Immature natural killer cell (primary cell): ENCODE measurements at regions not wholly inside any gene's neighbourhood (a gene's known extent, or its start where the extent isn't known, plus 50 kb on each side); places are given as distances from the start of the nearest gene placed in this dataset.

Experiments used
- DNase-seq, 3 donors: peaks; one replicate each; pipeline ENCODE4 v3.0.0; 2022; ENCODE audit warnings: mixed read lengths in 1 of 3
- H3K27ac Mint-ChIP-seq, 6 donors: one replicate each; pipeline ENCODE4 v1.8.0; 2020; ENCODE audit warnings: mixed read lengths in 6 of 6, mild to moderate bottlenecking in 5 of 6, inconsistent platforms in 4 of 6, moderate library complexity in 3 of 6
- H3K27me3 Mint-ChIP-seq, 3 donors: one replicate each; pipeline ENCODE4 v1.8.0; 2020 to 2021; ENCODE audit warnings: low read depth in 3 of 3, mild to moderate bottlenecking in 3 of 3, mixed read lengths in 3 of 3, moderate library complexity in 3 of 3, inconsistent platforms in 1 of 3
- H3K36me3 Mint-ChIP-seq, 3 donors: one replicate each; pipeline ENCODE4 v1.8.0; 2020; ENCODE audit warnings: mixed read lengths in 3 of 3, inconsistent platforms in 2 of 3, mild to moderate bottlenecking in 2 of 3
- H3K4me1 Mint-ChIP-seq, 2 donors: one replicate each; pipeline ENCODE4 v1.8.0; 2020; ENCODE audit warnings: inconsistent platforms in 2 of 2, mild to moderate bottlenecking in 2 of 2, mixed read lengths in 2 of 2, moderate library complexity in 1 of 2
- H3K4me3 Mint-ChIP-seq, 5 donors: one replicate each; pipeline ENCODE4 v1.8.0; 2020; ENCODE audit warnings: mild to moderate bottlenecking in 5 of 5, mixed read lengths in 5 of 5, inconsistent platforms in 3 of 5, moderate library complexity in 3 of 5
- H3K9me3 Mint-ChIP-seq, 6 donors: one replicate each; pipeline ENCODE4 v1.8.0; 2020; ENCODE audit warnings: mild to moderate bottlenecking in 6 of 6, mixed read lengths in 6 of 6, inconsistent platforms in 4 of 6, moderate library complexity in 3 of 6

GRCh38 chr5:96285823-96286222 lies 147.2 kb downstream of the PCSK1 start:
- Mint-ChIP-seq H3K27me3 (peaks cover 5% of the 10 kb centered on the region in 3 donors), H3K9me3 (peaks cover 0 to 3% (median 0%) of the 10 kb centered on the region in 6 donors), H3K4me3 (no peak overlapping the region), H3K27ac (no peak overlapping the region), H3K4me1 (no peaks in the 10 kb centered on the region), H3K36me3 (no peaks in the 10 kb centered on the region)
- no peak for DNase-seq

DNA sequence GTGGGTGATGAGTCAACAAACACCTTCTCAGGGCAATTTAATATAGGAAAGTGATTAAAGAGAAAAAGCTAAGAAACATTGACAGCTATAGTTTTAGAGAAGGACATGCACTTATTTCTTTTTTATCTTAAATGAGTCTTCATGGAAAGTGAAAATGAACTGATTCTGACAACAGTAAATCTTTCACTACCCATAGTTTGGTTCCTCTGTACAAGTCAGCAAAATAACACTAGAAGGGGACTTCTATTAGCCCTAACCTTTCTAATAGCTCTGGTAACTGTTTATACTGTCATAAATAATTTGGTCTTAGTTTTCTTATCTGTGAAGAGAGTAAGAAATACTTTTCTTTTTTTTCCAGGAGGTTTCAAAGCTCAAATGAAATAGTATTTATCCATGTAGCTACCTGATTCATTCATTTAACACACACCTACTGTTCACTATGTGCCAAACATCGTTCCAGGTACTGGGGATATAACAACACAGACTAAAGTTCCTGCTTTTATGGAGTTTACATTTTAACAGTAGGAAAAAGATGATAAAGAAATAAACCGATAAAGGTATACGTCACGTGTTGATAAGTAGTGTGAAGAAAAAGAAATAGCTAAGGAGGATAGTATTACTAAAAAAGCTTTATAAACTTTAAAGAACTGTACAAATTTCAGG lies 148.2 kb downstream of the PCSK1 start:
- H3K27me3 Mint-ChIP-seq = peaks cover 5% of the 10 kb centered on the region in 3 donors
- no peaks in the 10 kb centered on the region for H3K36me3 Mint-ChIP-seq
- H3K4me3 Mint-ChIP-seq = no peak overlapping the region
- DNase-seq = no peak
- H3K9me3 Mint-ChIP-seq = peaks cover 0 to 6% (median 0%) of the 10 kb centered on the region in 6 donors
- peaks cover 0 to 4% of the 10 kb centered on the region in 2 donors for H3K4me1 Mint-ChIP-seq
- H3K27ac Mint-ChIP-seq = no peak overlapping the region

DNA sequence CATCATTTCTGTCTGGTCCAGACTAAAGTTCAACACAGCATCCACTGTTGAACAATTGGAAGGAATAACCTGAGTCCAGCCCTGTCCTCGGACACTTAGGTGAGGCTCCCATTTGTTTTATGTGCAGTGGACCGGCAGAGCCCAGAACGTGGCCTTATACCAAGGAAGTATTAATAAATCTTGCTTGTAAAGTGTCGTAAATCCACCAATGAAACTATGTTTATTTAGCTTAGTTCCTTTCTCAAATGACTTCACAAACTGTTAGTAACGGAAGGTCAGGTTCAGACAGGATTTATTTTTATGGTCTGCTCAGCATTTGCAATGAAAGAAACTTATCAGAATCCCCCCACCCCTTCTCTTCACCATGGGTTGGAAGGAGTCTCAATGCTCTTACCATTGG lies 149.5 kb downstream of the PCSK1 start:
- DNase-seq = no peak
- H3K27ac Mint-ChIP-seq = no peak overlapping the region
- H3K27me3 Mint-ChIP-seq = peaks cover 3 to 5% (median 5%) of the 10 kb centered on the region in 3 donors
- no peaks in the 10 kb centered on the region for H3K36me3 Mint-ChIP-seq
- H3K4me3 Mint-ChIP-seq = no peak overlapping the region
- H3K9me3 Mint-ChIP-seq = peaks cover 0 to 6% (median 0%) of the 10 kb centered on the region in 6 donors
- H3K4me1 Mint-ChIP-seq = peaks cover 0 to 8% of the 10 kb centered on the region in 2 donors

GRCh38 chr5:96282020-96282419 lies 151.0 kb downstream of the PCSK1 start:
- DNase-seq = no peak
- H3K9me3 Mint-ChIP-seq = peaks cover 0 to 6% (median 0%) of the 10 kb centered on the region in 6 donors
- H3K4me1 Mint-ChIP-seq = peaks cover 0 to 8% of the 10 kb centered on the region in 2 donors
- H3K4me3 Mint-ChIP-seq = no peak overlapping the region
- H3K27me3 Mint-ChIP-seq = peaks cover 0 to 3% (median 3%) of the 10 kb centered on the region in 3 donors
- no peak overlapping the region for H3K27ac Mint-ChIP-seq
- H3K36me3 Mint-ChIP-seq = no peaks in the 10 kb centered on the region

GRCh38 chr5:96280946-96281393 lies 152.1 kb downstream of the PCSK1 start:
- Mint-ChIP-seq H3K4me1 (peaks cover 0 to 8% of the 10 kb centered on the region in 2 donors), H3K9me3 (peaks cover 0 to 8% (median 0%) of the 10 kb centered on the region in 6 donors), H3K27me3 (peaks cover 0 to 3% (median 3%) of the 10 kb centered on the region in 3 donors), H3K36me3 (no peaks in the 10 kb centered on the region), H3K27ac (no peak overlapping the region), H3K4me3 (no peak overlapping the region)
- DNase-seq = no peak

GRCh38 chr5:96279801-96280542 lies 153.1 kb downstream of the PCSK1 start:
- no peak for DNase-seq
- Mint-ChIP-seq H3K4me1 (peaks cover 0 to 8% of the 10 kb centered on the region in 2 donors), H3K36me3 (no peaks in the 10 kb centered on the region), H3K27ac (no peak overlapping the region), H3K9me3 (peaks cover 0 to 8% (median 0%) of the 10 kb centered on the region in 6 donors), H3K4me3 (no peak overlapping the region), H3K27me3 (peaks cover 0 to 3% (median 3%) of the 10 kb centered on the region in 3 donors)

- peaks cover 0 to 8% of the 10 kb centered on the region in 2 donors for H3K4me1 Mint-ChIP-seq
- peaks cover 0 to 8% (median 0%) of the 10 kb centered on the region in 6 donors for H3K9me3 Mint-ChIP-seq
- H3K4me3 Mint-ChIP-seq = no peak overlapping the region
- H3K36me3 Mint-ChIP-seq = no peaks in the 10 kb centered on the region
- peaks cover 0 to 3% (median 0%) of the 10 kb centered on the region in 3 donors for H3K27me3 Mint-ChIP-seq
- H3K27ac Mint-ChIP-seq = no peak overlapping the region
- DNase-seq = no peak
Observed at GRCh38 chr5:96278981-96279380, 154.1 kb downstream of the PCSK1 start.

DNA sequence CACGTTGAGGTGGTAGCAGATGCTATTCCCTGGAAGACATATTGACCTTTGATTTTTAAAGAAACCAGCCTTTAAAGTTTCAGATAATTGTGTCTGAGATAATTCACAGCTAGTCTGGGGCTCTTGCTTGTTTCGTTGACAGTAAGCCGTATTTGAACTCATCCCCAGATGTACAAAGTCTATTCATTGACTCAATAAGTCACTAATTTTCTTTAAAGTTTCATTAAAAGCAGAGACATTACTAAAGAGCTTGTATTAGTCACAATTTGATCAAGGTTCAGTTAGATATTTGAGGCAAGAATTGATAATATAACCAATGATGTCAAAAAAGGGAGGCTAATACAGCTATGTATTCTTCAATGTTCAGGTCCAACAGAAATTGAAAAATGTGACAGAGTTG lies 158.0 kb downstream of the PCSK1 start:
- H3K4me1 Mint-ChIP-seq = peaks cover 0 to 6% of the 10 kb centered on the region in 2 donors
- peaks cover 0 to 6% (median 5%) of the 10 kb centered on the region in 6 donors for H3K9me3 Mint-ChIP-seq
- no peaks in the 10 kb centered on the region for H3K36me3 Mint-ChIP-seq
- peaks cover 0 to 6% (median 2%) of the 10 kb centered on the region in 3 donors for H3K27me3 Mint-ChIP-seq
- H3K4me3 Mint-ChIP-seq = no peak overlapping the region
- no peak overlapping the region for H3K27ac Mint-ChIP-seq
- no peak for DNase-seq

DNA sequence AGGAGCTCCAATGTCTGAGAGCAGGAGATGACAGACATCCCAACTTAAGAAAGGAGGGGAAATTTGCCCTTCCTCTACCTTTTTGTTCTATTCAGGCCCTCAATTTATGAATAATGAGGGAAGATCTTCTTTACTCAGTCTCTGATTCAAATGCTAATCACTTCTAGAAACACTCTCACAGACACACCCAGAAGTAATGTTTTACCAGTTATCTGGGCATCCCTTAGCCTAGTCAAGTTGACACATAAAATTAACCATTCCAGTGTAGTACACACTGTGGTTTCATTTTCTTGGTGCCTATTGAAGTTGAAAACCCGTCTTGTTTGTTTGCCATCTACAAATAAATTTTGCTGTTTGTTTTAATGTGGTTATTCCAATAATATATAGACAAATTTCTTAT lies 167.6 kb downstream of the PCSK1 start:
- peaks cover 0 to 5% (median 5%) of the 10 kb centered on the region in 3 donors for H3K36me3 Mint-ChIP-seq
- peaks cover 8 to 37% (median 21%) of the 10 kb centered on the region in 6 donors for H3K9me3 Mint-ChIP-seq
- no peak overlapping the region for H3K4me3 Mint-ChIP-seq
- DNase-seq = no peak
- H3K27me3 Mint-ChIP-seq = peaks cover 4% of the 10 kb centered on the region in 3 donors
- H3K27ac Mint-ChIP-seq = no peak overlapping the region
- H3K4me1 Mint-ChIP-seq = no peaks in the 10 kb centered on the region

GRCh38 chr5:96264047-96264446 lies 169.0 kb downstream of the PCSK1 start:
- H3K4me1 Mint-ChIP-seq = no peaks in the 10 kb centered on the region
- no peak overlapping the region for H3K4me3 Mint-ChIP-seq
- DNase-seq = no peak
- no peak overlapping the region for H3K27ac Mint-ChIP-seq
- peaks cover 3 to 24% (median 15%) of the 10 kb centered on the region in 6 donors for H3K9me3 Mint-ChIP-seq
- peaks cover 0 to 5% (median 5%) of the 10 kb centered on the region in 3 donors for H3K36me3 Mint-ChIP-seq
- H3K27me3 Mint-ChIP-seq = peaks cover 1 to 3% (median 2%) of the 10 kb centered on the region in 3 donors

- no peak for DNase-seq
- peaks cover 1 to 3% (median 2%) of the 10 kb centered on the region in 3 donors for H3K27me3 Mint-ChIP-seq
- H3K9me3 Mint-ChIP-seq = peaks cover 3 to 15% (median 9%) of the 10 kb centered on the region in 6 donors
- no peaks in the 10 kb centered on the region for H3K4me1 Mint-ChIP-seq
- no peak overlapping the region for H3K4me3 Mint-ChIP-seq
- peaks cover 0 to 5% (median 1%) of the 10 kb centered on the region in 3 donors for H3K36me3 Mint-ChIP-seq
- no peak overlapping the region for H3K27ac Mint-ChIP-seq
Observed at GRCh38 chr5:96262105-96262504, 170.9 kb downstream of the PCSK1 start.

DNA sequence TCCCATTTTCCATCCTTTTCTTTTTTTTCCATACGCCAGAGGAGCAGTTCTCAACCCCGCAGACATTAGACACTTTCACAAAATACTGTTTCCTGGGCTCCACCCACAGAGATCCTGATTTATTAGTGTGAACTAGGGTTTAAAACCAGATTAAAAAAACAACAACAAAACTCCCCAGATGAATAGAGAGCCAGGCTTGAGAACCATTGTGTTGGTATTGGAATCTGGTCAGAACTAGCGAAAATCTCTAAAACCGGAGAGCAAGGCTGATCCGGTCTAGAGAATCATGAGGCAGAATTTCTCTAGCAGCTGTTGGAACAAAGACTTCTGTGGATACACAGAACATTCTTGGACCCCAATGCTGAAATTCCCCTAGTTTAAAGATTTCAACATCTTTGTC lies 173.0 kb downstream of the PCSK1 start:
- Mint-ChIP-seq H3K27ac (no peak overlapping the region), H3K4me3 (no peak overlapping the region), H3K4me1 (no peaks in the 10 kb centered on the region), H3K9me3 (peaks cover 0 to 2% (median 0%) of the 10 kb centered on the region in 6 donors), H3K27me3 (peaks cover 1 to 3% (median 2%) of the 10 kb centered on the region in 3 donors), H3K36me3 (no peaks in the 10 kb centered on the region)
- DNase-seq = no peak

GRCh38 chr5:96259151-96259772 lies 173.8 kb downstream of the PCSK1 start:
- H3K27me3 Mint-ChIP-seq = peaks cover under 1 to 2% (median 1%) of the 10 kb centered on the region in 3 donors
- no peak overlapping the region for H3K27ac Mint-ChIP-seq
- no peak for DNase-seq
- H3K4me1 Mint-ChIP-seq = no peaks in the 10 kb centered on the region
- peaks cover 0 to 2% (median 0%) of the 10 kb centered on the region in 6 donors for H3K9me3 Mint-ChIP-seq
- no peak overlapping the region for H3K4me3 Mint-ChIP-seq
- no peaks in the 10 kb centered on the region for H3K36me3 Mint-ChIP-seq

DNA sequence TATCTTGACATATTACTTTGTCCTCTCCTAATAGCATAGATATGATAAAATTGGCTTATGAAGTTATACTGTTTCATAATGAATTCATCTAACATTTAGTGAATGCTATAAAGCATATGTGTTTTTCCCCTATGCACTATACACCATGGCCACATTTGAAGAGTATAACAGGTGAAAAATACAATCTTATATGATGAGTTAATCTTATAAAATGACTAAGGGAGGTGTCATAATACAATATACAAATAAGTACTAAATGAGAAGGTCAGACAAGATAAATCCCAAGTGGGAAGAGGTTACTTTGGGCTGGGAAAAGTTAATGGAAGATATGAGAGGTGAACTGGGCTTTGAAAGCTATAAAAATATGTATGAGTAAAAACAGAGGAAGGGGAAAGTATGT lies 174.4 kb downstream of the PCSK1 start:
- Mint-ChIP-seq H3K27ac (no peak overlapping the region), H3K4me1 (no peaks in the 10 kb centered on the region), H3K4me3 (no peak overlapping the region), H3K9me3 (peaks cover 0 to 2% (median 0%) of the 10 kb centered on the region in 6 donors), H3K27me3 (peaks cover 0 to 3% (median 2%) of the 10 kb centered on the region in 3 donors), H3K36me3 (no peaks in the 10 kb centered on the region)
- no peak for DNase-seq
